HL-60/S4 (cell line): ENCODE measurements at regions not wholly inside any gene's neighbourhood (a gene's known extent, or its start where the extent isn't known, plus 50 kb on each side); places are given as distances from the start of the nearest gene placed in this dataset.

Experiments used
- in situ Hi-C: fragments of 300-500 bp; cut with MboI; formaldehyde crosslinking; loops from 2 replicates; pipeline ENCODE4 v1.14.3; 2022; ENCODE audit warnings: low sequenced_read_pairs

DNA sequence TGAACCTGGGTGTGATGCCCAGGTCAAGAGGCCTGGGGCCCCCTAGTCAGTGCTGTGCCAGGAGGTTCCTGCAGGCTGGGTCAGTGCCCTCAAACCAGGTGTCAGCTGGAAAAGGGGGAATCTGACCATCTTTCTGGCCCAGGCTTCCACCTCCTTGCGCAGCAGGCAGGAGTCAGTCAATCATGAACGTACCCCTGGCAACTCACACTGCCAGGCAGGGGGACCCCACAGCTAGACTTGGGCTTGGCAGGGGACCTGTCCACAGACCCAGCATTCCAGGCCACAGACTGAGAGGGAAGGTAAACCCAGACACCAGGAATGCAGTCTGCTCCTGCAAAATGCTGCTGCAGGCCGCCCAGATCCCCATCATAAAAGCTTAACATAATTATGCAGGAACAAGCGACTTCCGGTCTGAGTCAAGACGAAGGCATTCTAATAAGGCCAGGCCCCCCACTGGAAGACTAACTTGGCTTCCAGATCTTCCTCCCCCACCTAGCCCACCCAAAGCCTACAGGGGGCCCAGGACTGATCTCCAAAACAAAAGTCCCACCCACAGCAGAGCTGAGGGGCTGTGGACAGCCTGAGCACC lies 156.3 kb downstream of the BCOR start:
- in situ Hi-C loops: no loop called here

DNA sequence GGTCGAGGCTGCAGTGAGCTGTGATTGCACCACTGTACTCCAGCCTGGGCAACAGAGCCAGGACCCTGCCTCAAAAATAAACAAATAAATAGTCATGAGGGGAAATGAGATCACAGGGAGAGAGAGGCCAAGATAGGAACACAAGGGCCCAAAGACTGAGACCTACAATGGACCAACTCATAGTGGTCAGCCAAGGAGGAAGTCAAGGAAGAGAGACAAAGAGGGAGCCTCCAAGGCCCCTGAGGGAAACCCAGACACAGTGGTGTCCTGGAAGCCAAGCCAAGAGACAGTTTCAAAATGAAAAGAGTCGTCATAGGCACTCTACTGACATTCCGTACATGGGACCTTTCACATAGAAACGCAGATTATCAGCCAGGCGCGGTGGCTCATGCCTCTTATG lies 153.3 kb downstream of the BCOR start:
- in situ Hi-C loops: no loop called here

DNA sequence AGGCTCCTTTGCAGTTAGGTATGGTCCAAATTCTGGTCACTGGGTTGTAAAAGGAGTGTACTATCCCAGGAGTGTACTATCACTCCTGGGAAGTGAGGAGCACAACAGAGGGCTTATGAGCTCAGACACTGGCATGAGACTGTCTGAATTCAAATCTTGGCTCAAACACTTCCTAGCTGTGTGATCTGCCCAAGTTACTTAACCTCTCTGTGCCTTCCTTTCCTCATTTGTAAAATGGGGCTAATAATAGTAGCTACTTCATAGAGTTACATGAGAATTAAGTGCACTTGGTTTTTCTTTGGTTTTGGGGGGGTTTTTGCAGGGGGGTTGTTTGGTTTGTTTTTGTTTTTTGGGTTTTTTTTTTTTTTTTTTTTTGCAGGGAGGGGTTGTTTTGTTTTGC lies 152.0 kb downstream of the BCOR start:
- in situ Hi-C loops: no loop called here

DNA sequence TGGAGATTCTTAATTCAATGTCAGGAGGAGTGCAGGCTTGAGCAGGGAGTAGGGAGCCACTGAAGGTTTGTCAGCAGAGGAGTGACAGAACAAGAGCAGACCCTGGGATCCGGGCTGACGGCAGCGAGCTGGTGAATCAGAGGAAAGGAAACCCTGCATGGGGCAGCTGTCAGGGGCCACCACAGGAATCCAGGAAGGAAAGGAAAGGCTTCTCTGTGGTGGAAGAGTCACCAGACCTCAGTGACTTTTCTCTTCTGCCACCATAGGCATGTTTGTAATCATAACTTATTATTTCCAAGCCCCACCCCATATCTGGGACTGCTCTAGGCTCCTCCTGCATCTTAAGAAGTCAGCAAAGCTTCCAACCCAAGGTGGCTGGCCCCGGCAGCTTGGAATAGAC lies 150.9 kb downstream of the BCOR start:
- in situ Hi-C loops: no loop called here

DNA sequence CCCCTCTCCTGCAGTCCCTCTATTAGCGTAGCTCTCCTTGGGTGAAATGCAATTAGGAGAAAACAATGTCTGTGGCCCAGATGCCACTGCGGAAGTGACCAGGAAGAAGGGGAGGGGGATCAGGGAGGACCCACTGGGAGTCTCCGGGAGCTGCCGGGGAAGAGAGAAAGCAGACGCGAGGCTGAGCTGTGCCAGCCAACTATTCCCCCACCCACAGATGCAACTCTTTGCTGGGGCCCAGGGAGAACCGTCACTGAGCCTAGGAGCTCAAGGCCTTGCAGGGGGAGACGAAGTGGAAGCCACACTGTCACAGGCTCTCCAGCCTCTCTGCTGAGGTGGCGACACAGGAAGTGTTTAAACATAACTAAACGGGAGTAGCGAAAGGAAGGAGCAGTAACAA lies 149.2 kb downstream of the BCOR start:
- in situ Hi-C loops: no loop called here

DNA sequence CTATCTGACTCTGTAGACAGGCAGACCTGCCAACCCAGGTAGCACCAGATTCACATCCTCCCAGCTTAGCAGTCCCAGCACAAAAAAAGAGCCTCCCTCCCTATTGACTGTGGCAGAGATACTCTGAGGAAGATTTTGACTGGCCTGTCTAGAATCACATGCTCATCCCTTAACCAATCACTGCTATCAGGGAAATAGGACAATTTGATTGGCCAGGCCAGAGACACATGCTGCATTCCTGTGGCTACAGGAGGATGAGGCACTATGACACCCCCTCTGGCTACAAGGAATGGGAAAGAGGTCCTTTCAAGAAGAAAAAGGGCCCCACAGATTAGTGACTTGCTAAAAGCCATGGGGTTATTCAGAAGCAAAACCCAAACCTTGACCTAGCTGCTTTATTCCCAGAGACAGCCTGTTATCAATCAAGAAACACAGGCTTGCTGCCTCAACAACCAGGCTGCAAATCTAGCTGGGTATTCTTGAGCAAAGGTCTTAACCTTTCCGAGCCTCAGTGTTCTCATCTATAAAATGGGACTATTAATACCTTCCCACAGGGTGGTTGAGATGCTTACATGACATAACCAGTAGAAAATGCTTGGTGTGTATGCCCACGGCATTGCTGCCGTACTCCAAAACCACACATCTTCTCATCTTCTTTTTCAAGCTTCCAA lies 147.6 kb downstream of the BCOR start:
- in situ Hi-C loops: no loop called here

DNA sequence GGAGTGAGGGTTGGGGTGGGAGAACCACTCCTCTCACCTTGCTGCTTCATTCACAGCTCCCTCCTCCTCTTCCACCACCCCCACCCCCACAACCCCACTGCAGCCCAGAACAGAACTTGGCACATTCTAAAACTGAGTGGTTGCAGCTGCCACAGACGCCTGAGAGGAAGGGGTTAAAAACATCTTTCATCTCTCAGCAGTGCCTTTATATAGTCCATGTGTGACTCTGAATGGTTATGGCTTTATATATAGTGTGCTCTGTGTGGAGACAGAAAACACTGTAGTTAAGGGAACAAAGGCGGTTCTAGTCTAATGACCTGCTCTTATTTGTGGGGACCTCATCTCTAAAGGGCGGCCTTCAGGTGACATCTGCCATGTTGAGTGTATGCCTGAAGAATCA lies 144.8 kb downstream of the BCOR start:
- in situ Hi-C loops: no loop called here

DNA sequence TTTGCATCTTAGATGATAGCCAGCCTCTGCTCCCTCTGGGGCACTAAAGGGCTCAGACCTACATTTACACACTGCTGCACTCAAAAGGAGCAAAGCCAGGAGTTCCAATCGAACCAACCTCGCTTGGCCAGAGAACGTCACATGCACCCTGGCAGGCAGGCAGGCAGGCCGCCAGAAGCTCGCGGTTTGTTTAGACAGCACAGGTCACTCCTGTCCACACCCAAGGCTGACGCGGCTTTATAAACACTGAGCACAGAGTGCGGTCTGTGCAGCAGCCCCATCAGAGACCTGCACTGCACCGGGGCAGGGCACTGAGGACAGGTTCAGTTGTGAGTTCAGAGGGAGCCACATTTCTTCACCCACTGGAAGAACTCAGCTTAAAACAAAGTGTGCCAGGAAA lies 143.9 kb downstream of the BCOR start:
- in situ Hi-C loops: no loop called here

DNA sequence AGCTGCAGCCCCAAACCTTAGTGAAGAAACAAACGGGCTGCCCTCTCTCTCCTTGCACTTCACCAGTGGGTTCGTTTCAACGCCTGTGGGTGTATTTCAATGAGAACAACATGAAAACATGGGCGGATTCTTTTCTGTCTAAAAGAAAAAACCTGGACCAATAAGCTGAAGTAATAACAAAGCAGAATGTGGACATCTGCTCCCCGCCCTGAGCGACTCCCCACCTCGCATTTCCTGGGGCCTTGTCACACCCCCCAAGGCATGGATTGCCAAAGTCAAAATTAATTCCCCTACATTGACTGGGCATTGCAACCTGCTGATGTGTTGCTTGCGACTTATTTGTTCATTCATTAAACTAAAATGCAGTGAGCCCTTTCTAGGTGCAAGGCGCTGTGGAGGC lies 142.9 kb downstream of the BCOR start:
- in situ Hi-C loops: no loop called here

DNA sequence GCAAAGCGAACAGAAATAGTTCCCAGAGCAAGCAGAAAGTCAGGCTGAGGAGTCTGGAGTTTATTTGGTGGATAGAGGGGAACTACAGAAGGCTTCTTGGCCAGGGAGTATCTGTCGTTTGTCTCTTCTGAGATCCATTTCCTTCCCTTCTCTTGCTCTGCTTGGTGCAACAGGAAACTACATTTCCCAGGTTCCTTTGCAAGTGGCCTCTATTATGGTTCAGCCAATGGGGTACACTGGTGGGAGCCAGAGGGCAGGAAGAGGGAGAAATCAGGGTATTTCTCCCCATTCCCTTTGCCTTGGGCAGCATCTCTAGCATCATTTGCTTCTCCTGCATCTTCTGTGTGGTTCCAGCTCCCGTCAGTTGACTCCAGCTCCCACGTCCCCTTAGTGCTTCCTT lies 142.1 kb downstream of the BCOR start:
- in situ Hi-C loops: no loop called here

DNA sequence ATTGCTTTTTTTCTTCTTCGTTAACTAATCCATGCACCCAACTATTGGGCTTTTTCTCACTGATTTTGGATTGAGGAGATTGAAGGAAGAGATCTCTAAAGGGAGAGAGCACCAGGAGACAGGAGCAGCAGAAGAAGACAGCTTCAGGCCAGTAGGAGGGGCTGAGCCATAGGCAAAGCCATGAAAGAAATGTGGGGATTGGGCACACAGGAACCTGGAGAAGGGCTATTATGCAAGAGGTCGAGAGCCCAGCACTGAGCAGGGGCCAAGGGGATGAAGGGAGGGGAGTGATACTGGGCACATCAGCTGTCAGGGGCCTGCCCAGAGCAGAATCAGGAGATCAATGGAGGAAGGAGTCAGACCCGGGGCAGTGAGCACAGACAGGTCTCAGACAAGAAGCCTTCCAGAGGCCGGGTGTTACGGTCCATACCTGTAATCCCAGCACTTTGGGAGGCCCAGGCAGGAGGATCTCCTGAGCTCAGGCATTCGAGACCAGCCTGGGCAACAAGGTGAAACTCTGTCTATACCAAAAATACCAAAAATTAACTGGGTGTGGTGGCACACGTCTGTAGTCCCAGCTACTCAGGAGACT lies 140.9 kb downstream of the BCOR start:
- in situ Hi-C loops: no loop called here

DNA sequence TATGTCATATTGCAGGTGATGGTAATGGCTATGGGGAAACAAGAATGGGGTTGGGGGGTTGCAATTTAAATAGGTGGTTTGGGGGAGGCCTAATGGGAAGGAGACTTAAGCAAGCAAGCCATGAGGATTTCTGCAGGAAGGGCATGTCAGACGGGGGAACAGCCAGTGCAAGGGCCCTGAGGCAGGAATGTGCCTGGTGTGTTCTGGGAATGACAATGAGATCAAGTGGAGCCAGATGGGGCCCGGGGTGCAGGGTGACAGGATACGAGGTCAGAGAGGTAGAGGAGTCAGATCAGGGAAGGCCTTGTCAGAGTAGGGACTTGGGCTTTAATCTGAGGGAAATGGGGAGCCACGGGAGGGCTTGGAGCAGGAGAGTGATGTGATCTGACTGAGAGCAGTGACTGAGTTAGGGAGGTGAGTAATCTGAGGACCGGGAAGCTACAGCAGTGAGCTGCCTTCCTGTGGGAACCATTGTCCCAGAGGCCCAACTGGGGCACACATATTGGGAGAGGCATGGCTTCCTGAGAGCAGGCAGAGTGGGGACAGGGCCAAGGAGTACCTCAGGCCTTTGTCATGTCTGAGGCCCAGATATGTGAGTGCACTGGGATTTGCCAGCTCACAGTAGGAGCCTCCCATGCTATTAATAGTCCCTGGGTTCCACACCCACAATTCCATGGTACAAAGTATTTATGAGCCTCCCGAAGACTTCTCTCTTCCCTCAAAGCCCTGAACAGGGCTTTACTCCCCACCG lies 139.8 kb downstream of the BCOR start:
- in situ Hi-C loops: no loop called here

DNA sequence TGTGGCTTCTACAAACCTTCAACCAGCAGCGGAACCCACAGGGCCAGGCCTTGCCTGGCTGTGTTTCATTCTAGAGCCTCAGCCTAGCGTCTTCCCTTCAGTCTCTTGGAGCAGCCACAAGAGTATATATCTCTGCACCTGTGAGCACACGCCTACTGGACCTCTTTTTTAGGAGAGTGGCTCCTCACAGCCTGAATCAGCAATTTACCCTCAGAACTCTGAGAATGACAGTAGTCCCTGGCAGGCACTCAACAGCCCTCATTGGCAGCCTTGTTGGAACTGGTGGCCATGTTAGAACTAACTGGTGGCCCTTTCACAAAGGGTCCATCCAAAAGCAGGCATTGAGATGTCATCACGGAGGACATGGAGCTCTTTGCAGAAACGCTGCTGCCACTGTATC lies 138.9 kb downstream of the BCOR start:
- in situ Hi-C loops: no loop called here

DNA sequence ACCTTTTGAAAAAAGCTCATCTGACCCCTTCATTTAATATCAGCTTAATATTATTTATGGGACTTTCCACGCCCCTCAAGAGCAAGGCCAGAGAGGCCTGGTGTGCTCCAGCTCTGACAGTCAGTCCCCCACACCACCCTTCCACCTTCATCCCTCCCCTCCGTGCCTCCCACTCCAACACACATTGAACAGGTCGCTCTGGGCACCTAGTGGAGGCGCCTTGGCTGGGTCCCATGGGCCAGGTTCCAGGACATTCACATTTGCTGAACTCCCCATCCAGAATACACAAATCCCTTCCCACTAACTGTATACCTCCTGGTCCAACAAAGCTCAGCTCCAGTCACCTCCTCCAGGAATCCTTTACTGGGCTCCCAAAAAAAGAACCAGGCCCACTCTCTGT lies 137.5 kb downstream of the BCOR start:
- in situ Hi-C loops: no loop called here

DNA sequence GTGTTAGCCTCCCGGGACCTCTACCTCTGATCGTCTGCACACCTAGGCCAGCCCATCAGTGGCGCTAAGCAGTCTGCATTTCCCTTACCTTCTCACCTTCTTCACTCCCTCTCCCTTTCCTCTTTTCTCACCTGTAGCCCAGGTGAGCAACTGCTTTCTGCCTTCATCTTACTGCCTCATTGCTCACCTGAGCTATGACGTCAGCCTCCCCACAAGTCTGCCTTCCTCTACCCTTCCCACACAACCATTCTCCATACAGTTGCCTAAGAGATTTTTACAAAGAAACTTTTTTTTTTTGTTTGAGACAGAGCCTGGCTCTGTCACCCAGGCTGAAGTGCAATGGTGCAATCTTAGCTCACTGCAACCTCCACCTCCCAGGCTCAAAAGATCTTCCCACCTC lies 136.3 kb downstream of the BCOR start:
- in situ Hi-C loops: no loop called here

DNA sequence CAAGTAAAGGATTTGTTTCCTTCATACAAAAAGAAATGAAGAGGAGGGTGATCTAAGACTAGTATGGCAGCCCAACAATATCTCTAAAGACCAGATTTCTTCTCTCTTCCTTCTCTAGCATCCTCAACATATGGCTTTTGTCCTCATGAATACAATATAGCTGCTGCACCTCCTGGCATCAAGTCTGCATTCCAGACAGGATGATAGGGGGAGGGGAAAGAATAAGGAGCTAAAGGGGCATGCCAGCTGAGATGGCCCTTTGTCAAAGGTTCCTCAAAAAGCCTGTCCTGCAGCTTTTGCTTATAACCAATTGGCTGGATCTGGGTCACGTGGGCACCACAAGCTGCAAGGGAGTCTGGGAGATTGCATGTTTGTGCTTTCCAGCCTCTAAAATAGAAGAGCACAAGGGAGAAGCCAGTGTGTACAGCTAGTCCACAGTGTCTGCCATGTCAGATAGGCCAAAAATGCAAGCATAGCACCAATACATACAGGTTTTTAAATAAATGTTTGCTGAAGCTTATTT lies 132.6 kb downstream of the BCOR start:
- in situ Hi-C loops: no loop called here

DNA sequence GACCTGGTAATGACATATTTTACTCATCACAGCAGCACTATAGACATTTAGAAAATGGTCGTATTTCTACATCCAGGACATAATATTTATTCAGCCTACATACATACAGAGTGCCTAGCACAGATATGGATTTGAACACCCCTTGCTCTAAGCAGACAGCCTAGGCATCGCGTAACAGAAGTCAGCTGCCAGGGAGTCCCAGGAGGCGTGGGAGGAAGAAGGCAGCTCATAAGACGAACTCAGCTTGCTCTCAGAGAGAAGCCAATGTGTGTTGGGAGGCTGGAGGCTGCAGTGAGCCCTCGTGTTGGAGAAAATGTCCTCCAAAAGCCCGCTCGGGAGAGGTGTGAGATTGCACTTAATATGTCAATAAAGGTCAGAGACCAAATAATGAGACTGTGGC lies 131.6 kb downstream of the BCOR start:
- in situ Hi-C loops: no loop called here

DNA sequence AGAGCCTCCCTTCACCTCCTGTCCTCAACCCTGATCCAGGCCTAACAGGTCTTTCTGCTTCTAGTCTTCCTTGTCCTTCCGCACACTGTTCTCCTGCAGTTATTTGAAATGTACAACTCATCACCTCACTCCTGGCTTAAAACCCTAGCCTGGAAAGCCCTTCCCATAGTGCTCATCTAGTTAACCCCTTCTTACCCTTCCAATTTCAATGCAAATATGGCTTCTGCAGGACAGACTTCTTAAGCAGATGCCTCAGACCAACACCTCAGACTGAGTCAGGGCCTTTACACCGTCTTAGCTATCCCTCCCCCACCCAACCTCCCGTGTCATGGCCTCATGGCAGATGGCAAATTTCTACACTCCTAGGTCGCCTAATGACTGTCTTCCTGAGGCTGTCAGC lies 130.4 kb downstream of the BCOR start:
- in situ Hi-C loops: no loop called here

DNA sequence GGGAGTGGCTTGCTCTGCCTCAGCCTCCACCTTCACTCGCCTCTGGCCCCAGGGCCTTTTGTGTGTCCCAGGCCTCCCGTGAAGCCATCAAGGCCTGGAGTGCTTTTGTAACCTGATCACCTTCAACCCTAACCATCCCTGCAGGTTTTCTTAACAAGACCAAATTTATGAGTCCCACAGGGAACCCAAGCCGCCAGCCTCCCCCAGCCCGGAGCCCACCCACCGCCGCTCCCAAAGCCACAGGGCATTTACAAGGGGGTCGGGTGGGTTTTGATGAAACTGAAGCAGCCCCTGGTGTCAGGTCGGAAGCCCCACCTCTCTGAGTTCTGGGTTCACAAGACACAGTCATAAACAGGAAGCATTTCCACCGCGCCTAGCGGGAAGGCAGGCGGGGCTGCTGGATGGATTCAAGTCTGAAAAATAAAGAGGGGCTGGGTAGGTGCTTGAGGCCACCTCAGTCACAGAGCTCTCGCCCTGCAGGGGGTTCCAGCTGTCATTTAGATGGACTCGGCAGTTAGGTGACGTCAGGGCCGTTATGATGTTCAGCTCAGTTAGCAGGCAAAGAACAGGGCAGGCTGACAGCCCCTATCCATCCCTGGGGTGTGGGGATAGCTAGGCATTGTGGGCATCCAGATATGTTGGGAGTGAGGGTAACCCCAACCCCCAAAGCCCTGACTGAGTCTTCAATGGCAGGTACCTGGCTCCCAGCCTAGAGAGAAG lies 128.5 kb downstream of the BCOR start:
- in situ Hi-C loops: no loop called here

DNA sequence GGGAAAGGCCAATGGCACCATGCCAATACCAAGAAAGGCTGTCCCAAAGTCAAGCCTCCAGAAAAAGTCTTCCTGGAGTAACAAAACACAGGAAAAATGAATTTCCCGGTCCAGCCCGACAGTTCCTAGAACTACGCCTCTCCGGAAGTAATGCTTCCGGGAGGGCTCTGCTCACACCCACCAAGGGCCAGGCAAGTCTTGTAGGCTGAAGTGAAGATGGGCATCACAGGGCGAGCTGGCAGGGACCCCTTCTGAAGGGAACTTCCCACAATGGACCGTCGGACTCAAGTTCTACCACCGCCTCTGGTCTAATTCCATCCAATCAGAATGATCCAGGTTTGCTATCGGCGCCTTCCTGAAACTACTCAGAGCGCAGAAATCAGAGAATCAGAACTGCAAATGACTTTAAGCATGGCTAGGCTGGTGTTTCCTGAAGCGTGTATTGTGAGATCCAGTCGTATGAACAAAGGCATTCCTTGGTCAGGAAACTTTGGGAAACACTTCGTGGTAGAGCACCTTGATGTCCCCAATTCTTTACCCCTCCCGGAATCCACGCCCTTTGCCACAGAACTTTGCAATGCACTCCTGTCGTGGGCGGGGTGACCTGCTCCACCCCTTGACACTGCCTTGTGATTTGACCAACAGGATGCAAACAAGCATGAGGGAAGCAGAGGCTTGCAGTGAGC lies 127.8 kb downstream of the BCOR start:
- in situ Hi-C loops: no loop called here

DNA sequence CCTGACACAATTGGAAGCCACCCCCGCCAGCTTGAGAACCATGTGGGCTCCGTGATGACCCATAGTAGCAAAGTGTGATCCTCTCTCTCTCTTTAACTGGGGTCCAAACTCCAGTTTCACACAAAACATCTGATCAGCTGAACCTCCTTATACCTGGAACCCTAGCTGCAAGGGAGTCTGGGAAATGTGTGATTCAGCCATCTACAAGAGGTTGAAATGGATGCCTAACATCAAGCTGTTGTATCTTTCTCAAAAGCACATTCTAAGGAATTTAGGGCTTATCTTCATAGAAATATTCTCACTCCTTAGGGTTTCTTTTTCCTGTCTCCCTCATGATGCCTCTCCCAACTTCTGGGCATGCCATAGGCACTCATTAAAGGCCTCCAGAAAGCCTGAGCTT lies 126.0 kb downstream of the BCOR start:
- in situ Hi-C loops: no loop called here
